HG03103 (cell line): ENCODE measurements at regions not wholly inside any gene's neighbourhood (a gene's known extent, or its start where the extent isn't known, plus 50 kb on each side); places are given as distances from the start of the nearest gene placed in this dataset.

Experiments used
- ATAC-seq: cut with Tn5 transposase; IDR thresholded peaks from one replicate; pipeline ENCODE4 v1.9.1; 2021; ENCODE audit warnings: low read depth; ENCODE audit not compliant: unreplicated experiment

GRCh38 chr6:138004430-138005287 lies 102.6 kb downstream of the PERP start:
- no peak for ATAC-seq

- ATAC-seq, result no peak
Observed at GRCh38 chr6:138005846-138006245, 101.4 kb downstream of the PERP start.

- ATAC-seq, result no peak
Observed at GRCh38 chr6:138007014-138007472, 100.2 kb downstream of the PERP start.

- no peak for ATAC-seq
Observed at GRCh38 chr6:138008791-138009190, 98.4 kb downstream of the PERP start.

- no peak for ATAC-seq
Observed at GRCh38 chr6:138011413-138011812, 95.8 kb downstream of the PERP start.

GRCh38 chr6:138012682-138013081 lies 94.5 kb downstream of the PERP start:
- ATAC-seq, result no peak

GRCh38 chr6:138013959-138014358 lies 93.3 kb downstream of the PERP start:
- ATAC-seq, result no peak

- no peak for ATAC-seq
Observed at GRCh38 chr6:138017166-138017757, 90.0 kb downstream of the PERP start.

GRCh38 chr6:138018297-138018696 lies 88.9 kb downstream of the PERP start:
- ATAC-seq, result no peak

- no peak for ATAC-seq
Observed at GRCh38 chr6:138025528-138025978, 81.7 kb downstream of the PERP start.

- ATAC-seq, result no peak
Observed at GRCh38 chr6:138026342-138026741, 80.9 kb downstream of the PERP start.

- ATAC-seq, result no peak
Observed at GRCh38 chr6:138028893-138029292, 78.3 kb downstream of the PERP start.

- ATAC-seq, result no peak
Observed at GRCh38 chr6:138030872-138031271, 76.3 kb downstream of the PERP start.

- no peak for ATAC-seq
Observed at GRCh38 chr6:138031417-138031816, 75.8 kb downstream of the PERP start.

- no peak for ATAC-seq
Observed at GRCh38 chr6:138031850-138032249, 75.4 kb downstream of the PERP start.

- no peak for ATAC-seq
Observed at GRCh38 chr6:138032571-138032970, 74.6 kb downstream of the PERP start.

- ATAC-seq, result no peak
Observed at GRCh38 chr6:138034229-138034628, 73.0 kb downstream of the PERP start.

- no peak for ATAC-seq
Observed at GRCh38 chr6:138035070-138035469, 72.1 kb downstream of the PERP start.

- ATAC-seq, result no peak
Observed at GRCh38 chr6:138036111-138036510, 71.1 kb downstream of the PERP start.

- ATAC-seq, result no peak
Observed at GRCh38 chr6:138037009-138037504, 70.2 kb downstream of the PERP start.

- no peak for ATAC-seq
Observed at GRCh38 chr6:138038142-138038870, 68.9 kb downstream of the PERP start.
